HG02852 (cell line): ENCODE measurements at regions not wholly inside any gene's neighbourhood (a gene's known extent, or its start where the extent isn't known, plus 50 kb on each side); places are given as distances from the start of the nearest gene placed in this dataset.

ENCODE experiments used
- ATAC-seq: cut with Tn5 transposase; IDR thresholded peaks from one replicate; pipeline ENCODE4 v1.9.1; 2021; ENCODE audit warnings: mild to moderate bottlenecking, moderate library complexity; ENCODE audit not compliant: unreplicated experiment

DNA sequence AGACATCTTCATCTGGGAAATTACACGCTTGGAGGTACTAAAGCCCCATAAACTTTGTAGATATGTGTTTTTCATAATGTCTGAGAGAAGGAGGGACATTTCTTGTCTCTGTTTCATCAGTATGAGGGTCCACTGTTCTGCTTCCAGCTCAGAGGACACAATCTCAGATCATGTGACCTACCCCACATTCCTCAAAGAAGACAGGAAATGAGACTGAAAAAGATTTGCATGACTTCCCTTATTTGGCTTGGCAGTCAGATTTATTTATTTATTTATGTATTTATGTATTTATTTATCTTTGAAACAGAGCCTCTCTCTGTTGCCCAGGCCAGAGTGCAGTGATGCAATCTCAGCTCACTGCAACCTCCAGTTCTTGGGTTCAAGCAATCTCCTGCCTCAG, 463.7 kb upstream of the RGPD4 start:
- ATAC-seq = no peak

DNA sequence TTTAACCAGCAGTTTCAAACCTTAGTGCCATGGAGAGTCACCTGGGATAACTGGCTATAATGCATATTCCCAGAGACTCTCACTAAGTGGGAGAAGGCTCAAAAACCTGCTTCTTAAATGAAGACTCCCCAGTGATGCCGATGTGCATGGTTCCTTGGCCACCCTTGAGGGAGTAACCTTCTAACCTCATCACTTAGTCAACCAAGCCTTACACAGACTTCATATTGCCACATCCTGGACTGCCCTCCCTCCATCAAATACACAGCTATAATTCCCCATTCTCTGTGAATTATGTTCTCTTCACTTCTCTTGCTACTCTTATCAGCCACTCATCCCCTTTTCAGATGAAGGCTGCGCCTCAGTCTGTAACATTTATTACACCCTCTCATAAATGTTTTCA, 462.9 kb upstream of the RGPD4 start:
- ATAC-seq = no peak

DNA sequence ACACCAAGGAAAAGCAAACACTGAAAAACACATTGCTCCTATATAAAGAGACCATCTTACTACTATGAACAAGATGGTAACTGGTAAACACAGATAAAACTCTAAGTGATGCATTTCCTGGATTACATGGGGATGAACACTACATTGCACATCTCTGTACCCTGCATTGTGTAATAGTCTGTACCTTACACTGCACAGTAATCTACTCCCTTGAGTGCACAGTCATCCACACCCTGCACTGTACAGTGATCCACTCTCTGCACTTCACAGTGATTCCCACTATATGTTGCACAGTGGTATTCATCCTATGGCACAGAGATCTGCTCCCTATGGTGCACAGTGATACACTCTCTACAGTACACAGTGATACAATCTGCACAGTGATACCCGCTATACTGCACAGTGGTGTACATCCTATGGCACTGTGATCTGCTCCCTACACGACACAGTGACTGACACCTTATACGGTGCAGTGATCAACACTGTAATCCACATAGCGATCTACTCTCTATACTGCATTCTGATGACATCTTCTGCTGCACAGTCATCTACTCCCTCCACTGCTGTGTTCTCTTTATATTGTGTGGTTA, 462.2 kb upstream of the RGPD4 start:
- no peak for ATAC-seq

DNA sequence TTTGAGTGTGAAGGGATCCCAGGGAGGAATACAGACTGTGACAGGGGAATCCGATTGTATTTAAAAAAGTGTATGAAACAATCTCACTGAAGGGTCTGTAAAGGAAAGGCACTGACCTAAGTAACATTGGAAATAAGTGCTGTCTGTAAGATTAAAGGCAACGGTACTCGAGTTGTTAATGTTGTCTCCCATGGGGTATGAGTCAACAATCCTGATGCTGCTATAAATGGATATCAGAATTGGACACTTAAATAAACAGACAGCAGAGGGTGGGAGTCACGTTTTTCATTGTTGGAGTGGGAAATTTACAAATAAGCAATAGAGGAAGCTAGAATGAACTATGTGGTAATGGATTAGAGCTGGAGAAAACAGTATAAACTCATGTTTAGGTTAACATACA, 452.4 kb upstream of the RGPD4 start:
- no peak for ATAC-seq

DNA sequence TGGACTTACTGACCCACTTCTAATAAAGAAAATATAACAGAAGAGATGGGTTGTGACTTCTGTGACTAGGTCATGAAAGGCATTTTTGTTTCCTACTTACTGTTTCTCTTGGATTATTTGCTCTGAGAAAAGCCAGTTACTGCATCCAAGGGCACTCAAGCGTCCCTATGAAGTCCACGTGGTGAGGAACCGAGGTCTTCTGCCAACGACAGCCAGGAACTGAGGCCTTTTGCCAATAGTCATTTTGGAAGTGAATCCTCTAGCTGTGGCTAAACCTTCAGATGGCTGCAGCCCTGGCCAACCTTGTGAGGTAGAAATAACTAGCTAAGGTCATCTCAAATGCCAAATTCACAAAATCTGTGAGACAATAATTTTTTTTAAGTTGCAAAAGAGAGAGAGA, 449.8 kb upstream of the RGPD4 start:
- no peak for ATAC-seq

DNA sequence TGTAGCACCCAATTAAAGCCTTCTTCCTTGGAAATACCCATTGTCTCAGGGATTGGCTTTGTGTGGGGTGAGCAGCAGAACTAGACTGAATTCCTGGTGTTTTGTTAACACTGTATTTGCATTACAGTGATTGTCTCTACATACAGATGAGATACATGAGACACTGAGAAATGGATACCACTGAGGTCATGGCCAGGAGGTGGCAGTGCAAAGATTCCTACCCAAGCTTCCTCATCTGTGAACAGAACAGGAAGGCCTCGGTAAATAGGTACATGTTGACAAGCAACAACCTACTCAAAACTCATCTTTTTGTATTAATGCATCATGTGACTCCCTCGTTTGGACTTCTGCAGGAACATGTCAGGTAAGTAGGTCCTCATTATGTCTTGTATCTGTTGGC, 445.8 kb upstream of the RGPD4 start:
- ATAC-seq = no peak

DNA sequence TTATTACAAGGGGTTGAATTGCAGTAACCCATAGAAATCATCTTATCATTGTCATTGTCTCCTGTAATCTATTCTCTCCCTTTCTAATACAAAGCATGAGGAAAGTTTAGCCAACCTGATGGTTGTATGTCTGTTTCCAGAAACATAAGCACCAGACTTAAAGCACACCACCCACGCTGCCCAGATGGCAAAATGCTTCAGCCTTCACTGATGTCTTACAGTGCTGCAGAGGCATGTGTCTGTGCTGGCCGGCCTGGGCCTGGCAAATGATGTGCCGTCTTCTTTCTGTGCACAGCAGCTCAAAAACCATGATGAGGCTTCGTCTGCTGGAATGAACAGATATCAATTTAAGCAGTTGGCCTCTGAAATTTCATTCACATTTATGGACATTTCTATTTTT, 443.0 kb upstream of the RGPD4 start:
- ATAC-seq = no peak

DNA sequence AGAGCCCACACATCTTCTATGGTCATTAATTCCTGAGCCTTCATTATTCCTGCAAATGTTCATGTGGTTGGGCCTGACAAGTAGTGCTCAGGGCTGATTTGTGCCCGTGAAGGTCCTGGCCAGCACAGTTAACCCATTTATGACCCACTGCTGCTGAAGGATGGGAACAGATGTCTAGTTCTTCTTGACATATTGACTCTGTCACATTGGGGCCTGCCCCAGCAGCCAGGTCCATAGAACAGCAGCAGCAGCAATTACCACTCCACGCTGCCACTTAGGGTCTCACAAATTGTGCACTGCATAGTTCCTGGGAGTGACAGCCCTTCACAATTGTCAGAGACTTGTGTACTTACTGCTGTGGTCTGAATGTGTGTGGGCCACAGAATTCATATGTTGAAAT, 442.3 kb upstream of the RGPD4 start:
- no peak for ATAC-seq

DNA sequence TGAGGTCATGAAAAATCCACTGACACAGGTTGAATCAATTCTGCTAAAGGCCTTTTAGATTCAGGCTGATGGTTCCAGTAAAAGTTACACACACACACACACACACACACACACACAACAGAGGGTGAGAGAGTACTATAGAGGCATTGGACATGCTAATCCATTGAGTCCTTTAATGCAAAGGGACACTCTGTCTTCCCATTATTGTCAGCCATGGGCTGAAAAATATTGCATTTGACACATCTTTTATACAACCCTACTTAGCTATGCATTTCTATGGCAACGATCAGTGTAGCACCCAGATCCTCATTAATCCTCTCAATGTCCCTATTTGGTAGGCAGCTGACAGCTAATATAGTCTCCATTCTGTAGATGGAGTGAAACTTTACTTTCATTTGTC, 440.8 kb upstream of the RGPD4 start:
- ATAC-seq = no peak

DNA sequence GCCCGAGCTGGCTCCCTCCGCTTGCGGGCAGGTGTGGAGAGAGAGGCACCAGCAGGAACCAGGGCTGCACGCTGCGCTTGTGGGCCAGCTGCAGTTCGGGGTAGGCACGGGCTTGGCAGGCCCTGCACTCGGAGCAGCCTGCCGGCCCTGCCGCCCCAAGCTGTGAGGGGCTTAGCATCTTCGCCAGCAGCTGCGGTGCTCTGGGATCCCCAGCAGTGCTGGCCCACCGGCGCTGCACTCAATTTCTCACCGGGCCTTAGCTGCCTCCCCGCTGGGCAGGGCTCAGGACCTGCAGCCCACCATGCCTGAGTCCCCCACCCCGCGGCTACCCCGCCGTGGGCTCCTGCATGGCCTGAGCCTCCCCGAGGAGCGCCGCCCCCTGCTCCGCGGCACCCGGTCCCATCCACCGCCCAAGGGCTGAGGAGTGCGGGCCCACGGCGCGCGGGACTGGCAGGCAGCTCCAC, 434.4 kb upstream of the RGPD4 start:
- no peak for ATAC-seq

DNA sequence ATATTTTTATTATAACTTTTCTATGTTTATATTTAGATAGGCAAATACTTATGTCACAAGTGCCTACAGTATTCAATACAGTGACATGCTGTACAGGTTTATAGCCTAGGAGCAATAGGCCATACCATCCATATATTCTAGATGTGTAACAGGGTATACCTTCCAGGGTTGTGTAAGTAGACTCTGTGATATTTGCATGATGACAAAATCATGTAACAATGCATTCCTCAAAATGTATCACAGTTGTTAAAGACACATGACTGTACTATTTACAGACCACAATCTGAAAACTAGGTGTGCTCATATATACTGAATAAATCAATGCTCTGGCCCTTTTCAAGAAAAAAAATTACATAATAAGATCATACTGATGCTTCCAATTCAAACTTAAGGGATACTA, 433.2 kb upstream of the RGPD4 start:
- no peak for ATAC-seq

DNA sequence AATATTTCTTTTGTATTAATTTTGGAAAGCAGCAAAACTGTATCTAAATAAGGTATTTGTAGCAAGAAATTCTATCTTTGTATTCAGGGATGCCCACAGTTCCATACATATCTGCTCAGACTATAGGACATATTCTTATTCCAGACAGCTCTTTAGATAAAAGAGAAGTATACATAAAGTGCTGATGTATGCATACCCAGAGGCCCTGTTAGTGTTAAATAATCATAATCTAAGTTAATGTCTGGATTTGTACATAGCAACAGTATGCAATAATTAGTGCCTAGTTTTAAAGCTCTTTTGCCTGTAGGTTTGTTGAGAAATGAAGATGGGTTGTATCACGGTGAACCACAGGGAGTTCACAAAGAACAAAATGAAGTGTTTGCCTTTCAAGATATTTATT, 428.0 kb upstream of the RGPD4 start:
- ATAC-seq = no peak

DNA sequence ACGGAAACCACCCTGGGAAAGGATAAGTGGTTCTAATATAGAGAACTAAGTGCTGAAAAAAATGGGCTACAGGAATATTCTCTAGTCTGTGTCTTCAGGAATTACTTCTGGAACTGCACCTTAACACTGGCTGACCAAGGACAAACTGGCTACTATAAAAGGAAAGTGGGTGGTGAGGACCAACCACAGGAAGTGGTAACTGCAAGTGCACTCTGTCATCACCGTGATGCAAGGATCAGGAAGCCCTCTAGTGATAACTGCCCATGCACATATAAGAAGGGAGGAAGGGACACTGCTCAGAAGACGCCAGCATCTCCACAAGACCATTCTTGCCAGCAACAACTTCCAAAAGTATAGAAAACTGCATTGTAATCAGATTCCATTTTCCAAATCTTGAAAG, 424.4 kb upstream of the RGPD4 start:
- ATAC-seq = no peak

DNA sequence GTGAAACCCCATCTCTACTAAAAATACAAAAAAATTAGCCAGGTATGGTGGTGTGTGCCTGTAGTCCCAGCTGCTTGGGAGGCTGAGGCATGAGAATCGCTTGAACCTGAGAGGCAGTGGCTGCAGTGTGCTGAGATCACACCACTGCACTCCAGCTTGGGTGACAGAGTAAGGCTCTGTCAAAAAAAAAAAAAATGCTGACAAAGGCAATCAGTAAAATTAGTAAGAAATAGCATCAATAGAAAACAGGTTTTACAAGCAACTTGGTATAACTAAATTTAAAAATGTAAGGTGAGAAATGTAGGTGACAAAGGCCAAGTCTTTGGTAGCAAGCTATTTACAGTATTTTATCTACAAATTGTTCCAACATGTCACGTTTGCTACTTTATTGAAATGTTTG, 421.4 kb upstream of the RGPD4 start:
- no peak for ATAC-seq

DNA sequence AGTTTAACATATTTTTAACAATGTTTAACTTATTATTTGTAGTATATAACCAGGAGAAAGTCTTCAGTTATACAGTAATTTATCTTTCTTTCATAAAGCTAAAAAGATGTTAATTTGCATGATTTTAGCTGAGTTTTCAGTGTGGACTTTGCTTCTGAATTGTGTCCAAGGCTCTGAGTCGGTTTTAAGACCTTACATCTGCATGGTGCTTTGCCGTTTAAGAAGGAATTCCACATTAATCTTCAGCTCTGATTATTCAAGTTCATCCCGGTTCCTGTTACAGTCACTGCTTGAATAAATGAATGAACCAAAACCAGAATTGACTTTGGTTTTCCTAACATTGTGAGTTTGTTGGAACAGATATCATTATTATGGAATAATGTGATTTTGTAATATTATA, 419.7 kb upstream of the RGPD4 start:
- ATAC-seq = no peak

DNA sequence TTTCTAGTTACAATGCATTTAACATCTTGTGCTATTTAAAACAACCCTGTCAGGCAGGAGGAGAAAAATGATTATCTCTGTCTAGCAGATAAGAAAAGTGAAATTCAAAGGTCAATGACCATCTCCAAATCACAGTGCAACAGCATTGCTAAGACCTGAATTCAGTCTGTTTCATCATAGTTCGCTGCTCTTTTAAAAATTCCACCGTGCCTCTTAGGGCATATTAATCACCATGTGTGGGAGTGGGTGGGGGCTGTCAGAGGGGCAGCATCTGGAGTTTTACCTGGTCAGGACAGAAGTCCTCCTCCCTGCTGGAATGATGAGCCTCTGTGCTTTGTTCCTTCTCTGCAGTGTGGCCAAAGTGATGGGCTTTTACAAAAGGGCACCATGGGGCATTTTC, 418.7 kb upstream of the RGPD4 start:
- no peak for ATAC-seq

DNA sequence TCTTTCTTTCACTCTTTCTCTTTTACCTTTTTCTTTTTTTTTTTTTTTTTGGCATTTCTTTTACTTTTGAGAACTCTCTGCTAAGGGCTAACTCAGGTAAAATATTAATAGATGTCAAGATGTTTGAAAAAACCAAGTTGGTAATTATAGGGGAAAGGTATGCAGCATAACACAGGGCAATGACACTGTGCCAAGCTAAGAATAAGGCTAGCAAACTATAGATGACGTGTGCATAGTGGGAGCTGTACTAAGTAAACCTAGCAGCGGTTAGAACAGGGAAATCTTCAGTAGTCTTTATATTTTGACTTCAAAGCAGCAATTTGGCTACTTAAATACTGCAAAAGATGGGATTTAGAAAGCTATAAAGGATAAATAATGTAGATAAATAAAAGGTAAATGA, 415.4 kb upstream of the RGPD4 start:
- ATAC-seq = no peak

DNA sequence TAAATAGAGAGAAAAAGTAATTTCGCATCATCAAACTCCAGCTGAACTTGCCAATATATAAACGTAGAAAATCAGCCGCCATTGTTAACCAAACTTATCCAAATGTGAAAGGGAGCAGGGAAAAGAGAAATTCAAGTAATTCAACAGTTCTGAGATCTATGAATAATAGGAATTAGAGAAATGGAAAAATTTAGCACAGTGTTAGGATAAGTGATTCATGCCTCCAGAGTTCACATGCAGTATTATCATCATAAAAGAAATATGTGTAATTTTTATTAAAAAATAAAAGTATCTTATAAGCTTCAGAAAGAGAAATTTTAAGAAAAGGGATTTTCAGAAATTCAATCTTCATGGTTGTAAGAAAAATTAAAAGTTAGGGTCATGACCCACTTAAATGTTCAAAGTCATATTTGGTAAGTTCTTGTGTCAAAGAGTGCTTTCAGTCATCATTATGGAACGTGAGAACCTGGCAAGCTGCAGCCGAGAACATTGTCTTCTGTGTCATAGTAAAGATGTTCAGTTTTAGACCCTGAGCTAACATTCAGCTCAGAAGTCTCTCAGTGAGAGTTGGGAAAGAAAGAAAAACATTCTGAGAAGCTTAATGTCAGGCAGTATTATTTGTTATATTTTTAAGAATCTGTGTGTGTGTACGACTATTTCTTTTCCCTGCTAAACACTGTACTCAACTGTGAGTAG, 414.3 kb upstream of the RGPD4 start:
- no peak for ATAC-seq

DNA sequence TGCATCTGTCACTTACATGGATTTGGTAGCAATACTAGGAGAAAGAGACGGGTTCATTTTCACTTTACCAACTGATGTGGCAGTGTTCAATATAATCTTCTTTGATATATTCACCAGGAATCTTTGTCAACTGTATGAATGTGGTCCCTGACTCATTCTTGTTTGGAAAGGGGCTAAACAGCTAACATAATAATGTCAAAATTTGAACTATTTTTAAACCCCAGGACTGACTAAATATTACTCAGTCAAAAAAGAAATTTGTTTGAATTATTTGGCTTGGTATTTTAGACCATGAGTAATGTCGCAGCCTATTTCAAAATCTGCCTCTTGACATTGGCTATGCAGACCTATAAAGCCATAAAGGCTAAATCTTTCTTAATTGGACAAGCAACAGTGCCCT, 413.7 kb upstream of the RGPD4 start:
- ATAC-seq = no peak

DNA sequence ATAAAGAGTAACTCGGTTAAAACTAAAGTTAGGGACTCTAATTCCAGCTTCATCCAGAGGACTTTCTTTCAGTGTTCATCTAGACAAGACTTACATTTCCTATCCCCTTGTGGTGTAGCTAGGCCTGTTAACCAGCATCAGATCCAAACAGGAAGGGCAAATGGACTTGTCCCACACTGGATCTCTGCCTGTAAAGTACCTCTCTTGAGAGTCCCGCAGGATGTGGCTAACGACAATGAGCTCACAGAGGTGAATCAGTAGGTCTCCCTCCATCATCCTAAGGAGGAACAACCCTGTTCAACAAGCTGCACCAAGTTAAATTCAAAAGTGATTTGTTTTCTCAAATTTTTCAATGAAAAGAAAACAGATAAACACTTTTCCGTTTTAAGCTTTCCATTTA, 412.3 kb upstream of the RGPD4 start:
- no peak for ATAC-seq

DNA sequence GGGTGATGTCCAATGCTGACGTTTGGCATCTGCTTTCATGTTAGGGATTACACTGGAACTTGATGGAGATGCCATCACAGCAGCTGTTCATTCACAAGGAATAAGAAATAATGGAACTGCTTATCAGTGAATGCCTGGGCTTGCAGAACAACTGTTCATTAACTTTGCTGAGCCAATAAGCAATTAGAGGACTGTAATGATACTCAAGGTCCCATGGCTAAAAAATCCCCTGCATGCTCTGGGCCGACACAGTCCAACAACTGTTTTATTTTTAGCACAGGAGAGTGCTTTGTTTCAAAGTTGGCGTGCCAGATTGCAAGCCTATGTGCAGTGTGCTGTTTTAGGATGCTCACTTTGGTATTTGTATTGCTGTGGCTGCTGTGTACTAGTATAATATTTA, 408.0 kb upstream of the RGPD4 start:
- no peak for ATAC-seq

DNA sequence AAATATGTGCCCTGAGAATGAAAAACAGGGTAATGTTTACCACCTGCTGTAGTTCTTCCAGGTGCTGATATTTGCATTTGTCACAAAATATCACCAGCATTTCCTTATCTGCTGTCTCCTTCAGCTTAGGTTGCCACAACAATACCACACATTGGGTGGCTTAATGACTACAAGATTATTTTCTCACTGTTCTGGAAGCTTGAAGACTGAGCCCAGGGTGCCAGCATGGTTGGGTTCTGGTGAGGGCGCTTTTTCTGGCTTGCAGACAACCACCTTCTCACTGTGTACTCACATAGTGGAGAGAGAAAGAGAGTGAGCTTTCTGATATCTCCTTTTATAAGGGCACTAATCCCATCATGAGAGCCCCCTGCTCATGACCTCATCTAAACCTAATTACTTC, 407.5 kb upstream of the RGPD4 start:
- ATAC-seq = no peak

DNA sequence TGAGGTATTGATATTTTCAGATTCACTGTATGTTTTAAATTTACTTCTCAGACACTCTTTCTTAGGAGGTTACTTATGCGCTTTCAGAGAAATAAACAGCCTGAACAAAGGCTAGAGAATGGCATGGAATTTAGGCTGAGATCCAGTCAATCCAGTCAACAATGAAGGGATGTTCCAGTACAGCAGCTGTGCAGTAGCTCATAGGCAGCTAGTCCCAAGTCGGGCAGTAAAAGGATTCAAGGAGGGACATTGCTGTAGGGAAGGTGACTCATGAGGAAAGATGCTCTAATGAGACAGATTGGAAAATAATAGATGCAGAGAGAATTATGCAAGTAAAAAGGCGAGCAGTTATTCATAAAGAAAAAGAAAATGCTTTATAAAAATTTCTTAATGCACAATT, 397.9 kb upstream of the RGPD4 start:
- ATAC-seq = no peak
